ENCODE measurements at regions not wholly inside any gene's neighbourhood (a gene's known extent, or its start where the extent isn't known, plus 50 kb on each side); places are given as distances from the start of the nearest gene placed in this dataset.

- no peak for DNase-seq
Measured at GRCh38 chr5:5983261-5983980, 394.9 kb downstream of the MED10 start.

GRCh38 chr5:5981562-5981961 lies 396.8 kb downstream of the MED10 start:
- DNase-seq, result no peak

- no peak for DNase-seq
Measured at GRCh38 chr5:5980538-5980895, 397.8 kb downstream of the MED10 start.

GRCh38 chr5:5979761-5980537 lies 398.4 kb downstream of the MED10 start:
- no peak for DNase-seq

GRCh38 chr5:5979377-5979760 lies 399.0 kb downstream of the MED10 start:
- DNase-seq, result no peak

GRCh38 chr5:5978501-5979376 lies 399.6 kb downstream of the MED10 start:
- DNase-seq, result no peak

- no peak for DNase-seq
Measured at GRCh38 chr5:5971203-5971602, 407.1 kb downstream of the MED10 start.

GRCh38 chr5:5969942-5970483 lies 408.3 kb downstream of the MED10 start:
- no peak for DNase-seq

- DNase-seq, result no peak
Measured at GRCh38 chr5:5968981-5969380, 409.4 kb downstream of the MED10 start.

- DNase-seq, result no peak
Measured at GRCh38 chr5:5967944-5968343, 410.4 kb downstream of the MED10 start.

- no peak for DNase-seq
Measured at GRCh38 chr5:5967373-5967772, 411.0 kb downstream of the MED10 start.

- no peak for DNase-seq
Measured at GRCh38 chr5:5965132-5965531, 413.2 kb downstream of the MED10 start.

GRCh38 chr5:5964347-5964746 lies 414.0 kb downstream of the MED10 start:
- DNase-seq, result no peak

GRCh38 chr5:5957737-5958136 lies 420.6 kb downstream of the MED10 start:
- no peak for DNase-seq

GRCh38 chr5:5954275-5954598 lies 424.1 kb downstream of the MED10 start:
- DNase-seq, result no peak

GRCh38 chr5:5953584-5954274 lies 424.6 kb downstream of the MED10 start:
- DNase-seq, result no peak

- DNase-seq, result no peak
Measured at GRCh38 chr5:5951953-5952352, 426.4 kb downstream of the MED10 start.

- no peak for DNase-seq
Measured at GRCh38 chr5:5950658-5951057, 427.7 kb downstream of the MED10 start.

- no peak for DNase-seq
Measured at GRCh38 chr5:5941486-5941885, 436.9 kb downstream of the MED10 start.

- DNase-seq, result no peak
Measured at GRCh38 chr5:5939759-5940370, 438.5 kb downstream of the MED10 start.

GRCh38 chr5:5933651-5934050 lies 444.7 kb downstream of the MED10 start:
- no peak for DNase-seq

GRCh38 chr5:5932824-5933223 lies 445.5 kb downstream of the MED10 start:
- DNase-seq, result no peak

Data from CD4-positive, alpha-beta T cell treated with Interleukin-10 for 1 hour (primary cell).